SJSA1 (cell line): ENCODE measurements at regions not wholly inside any gene's neighbourhood (a gene's known extent, or its start where the extent isn't known, plus 50 kb on each side); places are given as distances from the start of the nearest gene placed in this dataset.
"Not testable (repeated sequence)": the region's sequence is repeated elsewhere in the genome, so short reads cannot be mapped to it uniquely, and the experiment has no call there.

Experiments
- DNase-seq, 2 experiments: peaks; one replicate each; pipeline ENCODE4 v3.0.0-alpha.2; 2015 to 2020; ENCODE audit warnings: low spot score in 2 of 2, low read depth in 1 of 2
- H3K27ac ChIP-seq: fragments of 250-450 bp; sonication (Bioruptor Pico); 2 replicates; pipeline ENCODE4 v1.5.1; 2020; ENCODE audit warnings: mild to moderate bottlenecking, moderate library complexity
- H3K27me3 ChIP-seq: fragments of 250-450 bp; sonication (Bioruptor Pico); replicated peaks from 2 replicates; pipeline ENCODE4 v1.5.1; 2020; ENCODE audit warnings: mild to moderate bottlenecking, moderate library complexity
- H3K36me3 ChIP-seq: fragments of 250-450 bp; sonication (Bioruptor Pico); 2 replicates; pipeline ENCODE4 v1.5.1; 2020; ENCODE audit warnings: mild to moderate bottlenecking
- H3K4me1 ChIP-seq: fragments of 250-450 bp; sonication (Bioruptor Pico); replicated peaks from 2 replicates; pipeline ENCODE4 v1.6.1; 2021; ENCODE audit warnings: mild to moderate bottlenecking
- H3K4me3 ChIP-seq: fragments of 250-450 bp; sonication (Bioruptor Pico); 2 replicates; pipeline ENCODE4 v1.5.1; 2020; ENCODE audit warnings: mild to moderate bottlenecking
- H3K9me3 ChIP-seq: fragments of 250-450 bp; sonication (Bioruptor Pico); replicated peaks from 2 replicates; pipeline ENCODE4 v1.5.1; 2020; ENCODE audit warnings: mild to moderate bottlenecking

DNA sequence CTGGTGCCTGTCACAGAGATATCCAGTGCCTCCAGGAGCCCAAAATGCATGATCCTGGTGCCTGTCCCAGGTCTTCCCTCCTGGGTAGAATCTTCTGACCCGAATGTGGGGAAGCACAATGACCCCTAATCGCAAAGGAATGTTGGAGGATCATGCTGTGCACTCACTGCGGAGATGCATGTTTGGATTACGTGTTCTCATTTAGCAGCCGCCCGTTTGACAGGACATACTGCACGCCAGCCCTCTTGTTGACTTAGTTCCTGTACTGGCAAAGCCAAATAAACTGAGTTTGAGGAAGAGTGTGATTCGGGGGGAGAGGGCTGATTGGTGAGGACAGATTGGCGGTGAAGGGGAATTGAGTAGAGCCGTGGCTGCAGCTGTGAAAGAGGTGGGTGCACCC is 85.9 kb upstream of the SIM2 start:
- Histone ChIP-seq H3K4me3 (no peak overlapping the region), H3K9me3 (peaks cover 7% of the 10 kb centered on the region; the same call in 1 of the 2 replicates), H3K36me3 (no peaks in the 10 kb centered on the region), H3K4me1 (peaks cover 19% of the 10 kb centered on the region), H3K27me3 (no peaks in the 10 kb centered on the region), H3K27ac (peak overlapping the region; percentile 15; the same call in 1 of the 2 replicates)
- peak; percentile 68 to 78 for DNase-seq

GRCh38 chr21:36613554-36613953 is 85.4 kb upstream of the SIM2 start:
- peaks cover 7% of the 10 kb centered on the region; the same call in 1 of the 2 replicates for H3K9me3 ChIP-seq
- H3K27ac ChIP-seq = no peak overlapping the region
- no peak for DNase-seq
- no peaks in the 10 kb centered on the region for H3K36me3 ChIP-seq
- peaks cover 19% of the 10 kb centered on the region for H3K4me1 ChIP-seq
- H3K4me3 ChIP-seq = no peak overlapping the region
- H3K27me3 ChIP-seq = no peaks in the 10 kb centered on the region

GRCh38 chr21:36615274-36615964 is 83.5 kb upstream of the SIM2 start:
- Histone ChIP-seq H3K4me3 (no peak overlapping the region), H3K4me1 (peaks cover 16% of the 10 kb centered on the region), H3K9me3 (peaks cover 7% of the 10 kb centered on the region; the same call in 1 of the 2 replicates), H3K27ac (no peak overlapping the region), H3K36me3 (no peaks in the 10 kb centered on the region), H3K27me3 (no peaks in the 10 kb centered on the region)
- no peak for DNase-seq

DNA sequence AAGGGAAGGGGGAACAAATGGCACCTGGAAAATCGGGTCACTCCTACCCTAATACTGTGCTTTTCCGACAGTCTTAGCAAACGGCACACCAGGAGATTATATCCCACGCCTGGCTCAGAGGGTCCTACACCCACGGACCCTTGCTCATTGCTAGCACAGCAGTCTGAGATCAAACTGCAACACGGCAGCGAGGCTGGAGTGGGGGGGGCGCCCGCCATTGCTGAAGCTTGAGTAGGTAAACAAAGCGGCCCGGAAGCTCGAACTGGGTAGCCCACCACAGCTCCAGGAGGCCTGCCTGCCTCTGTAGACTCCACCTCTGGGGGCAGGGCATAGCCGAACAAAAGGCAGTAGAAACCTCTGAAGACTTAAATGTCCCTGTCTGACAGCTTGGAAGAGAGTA is 82.1 kb upstream of the SIM2 start:
- H3K27ac ChIP-seq, DNase-seq, H3K27me3 ChIP-seq, H3K4me3 ChIP-seq, H3K36me3 ChIP-seq, H3K9me3 ChIP-seq: not testable (repeated sequence)
- peaks cover 14% of the 10 kb centered on the region for H3K4me1 ChIP-seq

GRCh38 chr21:36621794-36622193 is 77.1 kb upstream of the SIM2 start:
- not testable (repeated sequence) for H3K27me3 ChIP-seq, H3K9me3 ChIP-seq, H3K27ac ChIP-seq, H3K36me3 ChIP-seq, DNase-seq, H3K4me1 ChIP-seq, H3K4me3 ChIP-seq

- no peaks in the 10 kb centered on the region for H3K27me3 ChIP-seq
- H3K4me3 ChIP-seq = no peak overlapping the region
- H3K27ac ChIP-seq = no peak overlapping the region
- no peak for DNase-seq
- no peaks in the 10 kb centered on the region for H3K36me3 ChIP-seq
- H3K4me1 ChIP-seq = peaks cover 15% of the 10 kb centered on the region
- H3K9me3 ChIP-seq = peaks cover 4% of the 10 kb centered on the region; the same call in 1 of the 2 replicates
Observed at GRCh38 chr21:36624105-36624504, 74.8 kb upstream of the SIM2 start.

DNA sequence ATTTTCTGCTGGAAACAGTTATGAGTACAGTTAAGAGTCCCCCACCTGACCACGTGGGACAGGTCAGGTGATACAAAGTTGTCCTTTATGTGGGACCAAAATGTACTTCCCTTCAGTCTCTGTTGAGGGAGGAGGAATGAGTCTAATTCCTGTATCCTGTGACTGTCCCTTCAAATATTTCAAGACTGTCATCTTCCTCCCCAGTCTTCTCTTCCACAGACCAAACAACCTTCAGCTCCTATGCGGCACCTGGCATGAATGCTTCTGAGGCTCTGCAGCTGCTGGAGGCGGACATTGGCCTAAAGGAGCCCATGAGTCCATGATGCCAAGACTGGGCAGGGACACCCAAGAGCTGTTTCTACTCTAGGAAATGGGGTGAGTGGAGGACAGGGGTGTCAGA is 72.1 kb upstream of the SIM2 start:
- Histone ChIP-seq H3K27ac (peak overlapping the region; percentile 96), H3K9me3 (peaks cover 4% of the 10 kb centered on the region; the same call in 1 of the 2 replicates), H3K27me3 (no peaks in the 10 kb centered on the region), H3K4me1 (peaks cover 15% of the 10 kb centered on the region), H3K36me3 (no peaks in the 10 kb centered on the region), H3K4me3 (no peak overlapping the region)
- no peak for DNase-seq

- peak; percentile 68 to 73 for DNase-seq
- Histone ChIP-seq H3K27ac (peak overlapping the region; percentile 96), H3K4me3 (no peak overlapping the region), H3K4me1 (peaks cover 15% of the 10 kb centered on the region), H3K27me3 (no peaks in the 10 kb centered on the region), H3K9me3 (peaks cover 4% of the 10 kb centered on the region; the same call in 1 of the 2 replicates), H3K36me3 (no peaks in the 10 kb centered on the region)
Observed at GRCh38 chr21:36627242-36627641, 71.7 kb upstream of the SIM2 start.

DNA sequence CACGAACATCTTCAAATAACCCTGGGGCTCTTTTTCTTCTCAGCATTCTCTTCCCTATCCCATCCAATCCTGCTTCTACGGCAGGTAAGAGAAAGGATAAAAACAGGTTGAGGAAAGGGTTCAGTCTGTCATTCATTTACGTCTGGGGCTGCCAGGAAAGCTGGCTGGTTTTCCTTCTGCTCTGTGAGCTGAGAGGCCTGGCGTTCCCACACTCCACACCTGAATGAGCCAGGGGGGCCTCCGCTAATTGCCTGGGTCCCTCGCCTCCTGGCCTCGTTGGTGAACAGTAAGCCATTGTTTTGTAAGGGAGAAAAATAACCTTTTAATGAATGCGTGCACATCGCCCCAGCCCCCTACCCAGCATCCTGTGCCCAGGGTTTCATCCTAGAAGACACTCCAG is 70.8 kb upstream of the SIM2 start:
- Histone ChIP-seq H3K4me1 (peaks cover 15% of the 10 kb centered on the region), H3K27ac (peak overlapping the region; percentile 96; the same call in 1 of the 2 replicates), H3K36me3 (no peaks in the 10 kb centered on the region), H3K4me3 (no peak overlapping the region), H3K27me3 (no peaks in the 10 kb centered on the region), H3K9me3 (peaks cover 4% of the 10 kb centered on the region; the same call in 1 of the 2 replicates)
- DNase-seq = no peak

- H3K9me3 ChIP-seq = peaks cover 4% of the 10 kb centered on the region; the same call in 1 of the 2 replicates
Observed at GRCh38 chr21:36628761-36629460, 70.0 kb upstream of the SIM2 start.

GRCh38 chr21:36630485-36631206 is 68.3 kb upstream of the SIM2 start:
- Histone ChIP-seq H3K9me3 (peaks cover 4% of the 10 kb centered on the region; the same call in 1 of the 2 replicates), H3K27ac (no peak overlapping the region), H3K4me1 (peaks cover 15% of the 10 kb centered on the region), H3K4me3 (no peak overlapping the region), H3K27me3 (no peaks in the 10 kb centered on the region), H3K36me3 (no peaks in the 10 kb centered on the region)
- peak; percentile 23 to 57 for DNase-seq

More at GRCh38 chr21:36628761-36629460, 70.0 kb upstream of the SIM2 start:
- DNase-seq = no peak
- no peaks in the 10 kb centered on the region for H3K36me3 ChIP-seq
- H3K4me1 ChIP-seq = peaks cover 15% of the 10 kb centered on the region
- H3K27ac ChIP-seq = no peak overlapping the region
- H3K27me3 ChIP-seq = no peaks in the 10 kb centered on the region
- H3K4me3 ChIP-seq = no peak overlapping the region

- Histone ChIP-seq H3K4me3 (no peak overlapping the region), H3K27me3 (no peaks in the 10 kb centered on the region), H3K27ac (no peak overlapping the region), H3K36me3 (no peaks in the 10 kb centered on the region), H3K9me3 (no peaks in the 10 kb centered on the region; the same call in 1 of the 2 replicates), H3K4me1 (no peaks in the 10 kb centered on the region; the same call in 1 of the 2 replicates)
- no peak for DNase-seq
Observed at GRCh38 chr21:36636016-36636415, 62.9 kb upstream of the SIM2 start.

DNA sequence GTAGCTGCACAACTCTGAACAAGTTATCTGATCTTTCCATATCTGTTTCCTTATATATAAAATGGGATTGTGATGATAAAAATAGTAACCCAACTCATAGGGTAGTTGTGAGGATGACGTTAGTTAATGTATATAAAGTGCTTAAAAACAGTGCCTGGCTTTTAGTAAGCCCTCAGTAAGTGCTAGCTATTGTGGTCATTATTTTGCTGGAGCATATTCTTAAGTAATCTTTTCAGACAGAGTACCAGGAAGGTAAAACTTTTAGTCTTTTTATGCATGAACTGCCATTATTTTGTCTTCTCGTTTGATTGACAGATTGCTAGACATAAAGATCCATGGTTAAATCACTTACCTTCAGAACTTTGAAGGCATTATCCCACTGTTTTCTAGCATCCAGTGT is 62.5 kb upstream of the SIM2 start:
- Histone ChIP-seq H3K4me3 (no peak overlapping the region), H3K27ac (no peak overlapping the region), H3K27me3 (no peaks in the 10 kb centered on the region), H3K36me3 (no peaks in the 10 kb centered on the region), H3K9me3 (no peaks in the 10 kb centered on the region; the same call in 1 of the 2 replicates), H3K4me1 (no peaks in the 10 kb centered on the region; the same call in 1 of the 2 replicates)
- no peak for DNase-seq
